Ishikawa (cell line): ENCODE measurements at regions not wholly inside any gene's neighbourhood (a gene's known extent, or its start where the extent isn't known, plus 50 kb on each side); places are given as distances from the start of the nearest gene placed in this dataset.

Source experiments
- CEBPB ChIP-seq: IDR thresholded peaks from 2 replicates; pipeline ENCODE4 v1.6.1; 2012
- CREB1 ChIP-seq: IDR thresholded peaks from 2 replicates; pipeline ENCODE4 v1.6.1; 2012; ENCODE audit warnings: low read depth
- EGR1 ChIP-seq: IDR thresholded peaks from 2 replicates; pipeline ENCODE4 v1.6.1; 2012
- EP300 ChIP-seq: IDR thresholded peaks from 2 replicates; pipeline ENCODE4 v1.6.1; 2012; ENCODE audit warnings: borderline replicate concordance
- FOXM1 ChIP-seq: IDR thresholded peaks from 2 replicates; pipeline ENCODE4 v1.6.1; 2012; ENCODE audit warnings: low read depth, borderline replicate concordance
- MAX ChIP-seq: IDR thresholded peaks from 2 replicates; pipeline ENCODE4 v1.6.1; 2012
- NFIC ChIP-seq: IDR thresholded peaks from 2 replicates; pipeline ENCODE4 v1.6.1; 2012
- RAD21 ChIP-seq: IDR thresholded peaks from 2 replicates; pipeline ENCODE4 v1.6.1; 2012; ENCODE audit warnings: low read depth
- TAF1 ChIP-seq: IDR thresholded peaks from 2 replicates; pipeline ENCODE4 v1.6.1; 2012; ENCODE audit warnings: low read depth, mild to moderate bottlenecking
- TCF12 ChIP-seq: IDR thresholded peaks from 2 replicates; pipeline ENCODE4 v1.6.1; 2012; ENCODE audit warnings: low read depth
- TEAD4 ChIP-seq: IDR thresholded peaks from 2 replicates; pipeline ENCODE4 v1.6.1; 2012
- USF1 ChIP-seq: IDR thresholded peaks from 2 replicates; pipeline ENCODE4 v1.6.1; 2012
- YY1 ChIP-seq: IDR thresholded peaks from 2 replicates; pipeline ENCODE4 v1.6.1; 2012; ENCODE audit warnings: low read depth
- ZBTB7A ChIP-seq: IDR thresholded peaks from 2 replicates; pipeline ENCODE4 v1.6.1; 2012; ENCODE audit warnings: low read depth
- TF ChIP-seq, protein P1 (sequence below): IDR thresholded peaks from 2 replicates; pipeline ENCODE4 v1.6.1; 2012; ENCODE audit warnings: low read depth, mild to moderate bottlenecking

GRCh38 chr3:177899275-177900067 lies 636.8 kb upstream of the KCNMB2 start:
- no peak for TF ChIP-seq FOXM1
- no peak for TF ChIP-seq NFIC
- TF ChIP-seq MAX: no peak
- no peak for TF ChIP-seq EGR1
- TF ChIP-seq, protein P1, sequence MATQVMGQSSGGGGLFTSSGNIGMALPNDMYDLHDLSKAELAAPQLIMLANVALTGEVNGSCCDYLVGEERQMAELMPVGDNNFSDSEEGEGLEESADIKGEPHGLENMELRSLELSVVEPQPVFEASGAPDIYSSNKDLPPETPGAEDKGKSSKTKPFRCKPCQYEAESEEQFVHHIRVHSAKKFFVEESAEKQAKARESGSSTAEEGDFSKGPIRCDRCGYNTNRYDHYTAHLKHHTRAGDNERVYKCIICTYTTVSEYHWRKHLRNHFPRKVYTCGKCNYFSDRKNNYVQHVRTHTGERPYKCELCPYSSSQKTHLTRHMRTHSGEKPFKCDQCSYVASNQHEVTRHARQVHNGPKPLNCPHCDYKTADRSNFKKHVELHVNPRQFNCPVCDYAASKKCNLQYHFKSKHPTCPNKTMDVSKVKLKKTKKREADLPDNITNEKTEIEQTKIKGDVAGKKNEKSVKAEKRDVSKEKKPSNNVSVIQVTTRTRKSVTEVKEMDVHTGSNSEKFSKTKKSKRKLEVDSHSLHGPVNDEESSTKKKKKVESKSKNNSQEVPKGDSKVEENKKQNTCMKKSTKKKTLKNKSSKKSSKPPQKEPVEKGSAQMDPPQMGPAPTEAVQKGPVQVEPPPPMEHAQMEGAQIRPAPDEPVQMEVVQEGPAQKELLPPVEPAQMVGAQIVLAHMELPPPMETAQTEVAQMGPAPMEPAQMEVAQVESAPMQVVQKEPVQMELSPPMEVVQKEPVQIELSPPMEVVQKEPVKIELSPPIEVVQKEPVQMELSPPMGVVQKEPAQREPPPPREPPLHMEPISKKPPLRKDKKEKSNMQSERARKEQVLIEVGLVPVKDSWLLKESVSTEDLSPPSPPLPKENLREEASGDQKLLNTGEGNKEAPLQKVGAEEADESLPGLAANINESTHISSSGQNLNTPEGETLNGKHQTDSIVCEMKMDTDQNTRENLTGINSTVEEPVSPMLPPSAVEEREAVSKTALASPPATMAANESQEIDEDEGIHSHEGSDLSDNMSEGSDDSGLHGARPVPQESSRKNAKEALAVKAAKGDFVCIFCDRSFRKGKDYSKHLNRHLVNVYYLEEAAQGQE: no peak
- no peak for TF ChIP-seq TEAD4
- no peak for TF ChIP-seq TAF1
- TF ChIP-seq EP300: no peak

- no peak for TF ChIP-seq TCF12
- TF ChIP-seq USF1: no peak
- TF ChIP-seq, protein P1: no peak
- no peak for TF ChIP-seq ZBTB7A
- TF ChIP-seq TEAD4: no peak
- TF ChIP-seq NFIC: no peak
- TF ChIP-seq TAF1: no peak
- no peak for TF ChIP-seq CREB1
- no peak for TF ChIP-seq CEBPB
- TF ChIP-seq EGR1: no peak
- TF ChIP-seq FOXM1: no peak
- TF ChIP-seq EP300: no peak
These were observed 633.4 kb upstream of the KCNMB2 start for GRCh38 chr3:177902876-177903275.

DNA sequence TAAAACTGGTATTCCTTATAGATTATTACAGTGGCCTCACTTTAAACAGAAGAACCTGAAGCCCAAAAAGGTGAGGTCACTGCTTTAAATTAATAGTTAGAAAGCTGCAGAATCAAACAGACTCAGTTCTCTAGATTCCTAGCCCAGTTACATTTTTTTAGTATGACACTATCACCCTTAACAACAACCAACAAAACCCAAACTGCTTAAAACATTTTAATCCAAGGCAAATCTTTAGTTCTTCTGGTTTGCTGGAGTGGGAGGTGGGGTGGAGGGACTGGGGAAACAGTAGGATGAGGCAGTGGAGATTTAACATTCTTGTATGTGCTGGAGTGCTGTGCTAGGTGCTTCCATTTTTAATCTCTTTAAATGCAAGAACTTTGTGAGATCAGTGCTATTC lies 631.6 kb upstream of the KCNMB2 start:
- no peak for TF ChIP-seq YY1
- TF ChIP-seq NFIC: no peak
- no peak for TF ChIP-seq TEAD4
- TF ChIP-seq TCF12: no peak
- TF ChIP-seq CEBPB: no peak

GRCh38 chr3:177905173-177906125 lies 630.8 kb upstream of the KCNMB2 start:
- peak; percentile 87 for TF ChIP-seq TEAD4
- TF ChIP-seq CEBPB: no peak
- TF ChIP-seq EGR1: no peak
- peak; percentile 66 for TF ChIP-seq NFIC
- TF ChIP-seq, protein P1: no peak
- peak; percentile 65 for TF ChIP-seq TCF12
- TF ChIP-seq USF1: no peak
- peak; percentile 64; the same call in 1 of the 2 replicates for TF ChIP-seq FOXM1
- TF ChIP-seq EP300: peak; percentile 86
- 0 out of 2 replicates have a peak, but pooled peaks have one; percentile 5 for TF ChIP-seq MAX
- TF ChIP-seq RAD21: no peak
